GM13977 (cell line): ENCODE measurements at regions not wholly inside any gene's neighbourhood (a gene's known extent, or its start where the extent isn't known, plus 50 kb on each side); places are given as distances from the start of the nearest gene placed in this dataset.

Experiments used
- DNase-seq: peaks from one replicate; pipeline ENCODE4 v3.0.0; 2012; ENCODE audit warnings: low spot score
- CTCF ChIP-seq: IDR thresholded peaks from 2 replicates; pipeline ENCODE4 v1.5.1; 2012; ENCODE audit warnings: mild to moderate bottlenecking, control low read depth; ENCODE audit not compliant: insufficient read depth; ENCODE audit errors: extremely low read depth, missing control alignments
- in situ Hi-C: fragments of 300-500 bp; cut with MboI; formaldehyde crosslinking; loops from one replicate; pipeline ENCODE4 v1.12.0; 2022; ENCODE audit warnings: low sequenced_read_pairs, low pct_unique_long_range_greater_than_20kb, mixed read lengths, inconsistent platforms; ENCODE audit not compliant: unreplicated experiment

GRCh38 chr2:2931318-2932075, 446.1 kb downstream of the EIPR1 start:
- in situ Hi-C loops: no loop called here

DNA sequence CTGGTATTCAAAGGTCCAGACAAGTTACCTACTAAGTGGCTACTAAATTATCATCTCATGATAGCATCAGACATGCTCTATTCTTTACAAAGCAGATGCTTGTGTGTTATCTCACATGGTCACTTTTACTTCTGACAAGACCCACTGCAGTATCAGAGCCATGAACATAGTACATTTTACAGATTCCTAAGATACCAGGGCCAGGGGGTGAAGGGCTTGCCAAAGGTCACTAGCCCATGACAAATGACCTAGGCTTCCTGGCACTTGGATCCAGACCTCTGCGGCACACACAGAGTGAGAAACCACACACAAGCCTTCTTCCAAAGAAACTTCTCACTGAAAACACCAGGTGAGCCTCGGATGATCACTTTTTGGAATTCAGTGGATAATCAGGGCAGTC, 446.8 kb downstream of the EIPR1 start:
- in situ Hi-C loops: no loop called here
- no peak for DNase-seq
- no peak for TF ChIP-seq CTCF

More at GRCh38 chr2:2931318-2932075, 446.1 kb downstream of the EIPR1 start:
- no peak for DNase-seq
- TF ChIP-seq CTCF: no peak

GRCh38 chr2:2926858-2927175, 450.8 kb downstream of the EIPR1 start:
- no peak for TF ChIP-seq CTCF
- in situ Hi-C loops: no loop called here
- no peak for DNase-seq

GRCh38 chr2:2926009-2926857, 451.4 kb downstream of the EIPR1 start:
- DNase-seq: no peak
- in situ Hi-C loops: no loop called here
- no peak for TF ChIP-seq CTCF

GRCh38 chr2:2922156-2922555, 455.5 kb downstream of the EIPR1 start:
- DNase-seq: no peak
- in situ Hi-C loops: no loop called here
- no peak for TF ChIP-seq CTCF

DNA sequence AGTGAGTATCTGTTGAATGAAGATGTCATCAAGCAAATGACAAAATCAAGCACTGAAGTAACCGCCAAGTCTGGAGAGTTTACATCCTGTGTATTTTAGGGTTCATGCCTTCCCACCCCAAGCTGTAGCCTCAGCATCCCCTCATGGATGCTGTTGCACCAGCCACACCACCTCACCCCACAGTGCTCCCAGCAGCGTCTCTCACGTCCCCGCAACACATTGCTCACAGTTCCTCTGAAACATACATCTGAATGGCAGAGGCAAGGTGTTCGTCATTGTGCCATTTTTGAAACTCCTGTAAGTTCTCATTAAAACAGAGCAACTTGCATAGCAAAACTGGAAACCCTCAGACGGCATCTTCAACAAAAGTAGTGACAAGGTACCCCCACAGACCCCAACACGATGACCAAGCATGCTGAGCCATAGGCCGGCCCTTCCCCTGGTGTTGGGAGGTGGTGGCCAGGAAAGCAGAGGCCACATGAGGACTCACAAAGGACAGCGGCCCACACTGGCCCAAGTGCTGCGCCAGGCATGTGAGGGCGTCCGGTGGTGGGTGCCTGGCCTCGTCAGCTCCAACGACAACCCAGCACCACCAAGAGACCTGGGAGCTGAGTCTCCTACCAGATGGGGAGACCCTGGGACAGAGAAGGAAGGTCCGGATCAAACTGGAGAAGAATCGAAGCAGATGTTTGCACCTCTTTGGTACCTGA, 456.5 kb downstream of the EIPR1 start:
- in situ Hi-C loops: no loop called here
- no peak for TF ChIP-seq CTCF
- no peak for DNase-seq
